ENCODE measurements at regions not wholly inside any gene's neighbourhood (a gene's known extent, or its start where the extent isn't known, plus 50 kb on each side); places are given as distances from the start of the nearest gene placed in this dataset.

GRCh38 chr20:7829776-7830175 is 110.5 kb downstream of the HAO1 start:
- H3K4me3 ChIP-seq (ENCODE audit: low read depth, low read length), result no peak overlapping the region
- no peak for DNase-seq (ENCODE audit: low read depth)

All from skeletal muscle cell (primary cell).